IMR-90 (cell line): ENCODE measurements at regions not wholly inside any gene's neighbourhood (a gene's known extent, or its start where the extent isn't known, plus 50 kb on each side); places are given as distances from the start of the nearest gene placed in this dataset.

Experiments used
- ATAC-seq: fragments of 200-7000 bp; cut with Tn5 transposase; 2 replicates; pipeline ENCODE4 v1.9.1; 2020; ENCODE audit warnings: low read depth, mild to moderate bottlenecking, moderate library complexity
- BruUV-seq: library from RNA; stranded (reverse); fragments of 400-500 nt; replicated peaks from 2 replicates; lab custom pipeline; 2021; lab: Mats Ljungman, UMichigan
- CTCF ChIA-PET: fragments of 300-600 bp; formaldehyde crosslinking; extraction: SDS; loops from one replicate; lab custom pipeline; 2021; ENCODE audit warnings: antibody characterized with exemption; lab: Yijun Ruan, JAX
- POLR2A ChIA-PET: fragments of 300-600 bp; sonication (Branson Sonifier 250); formaldehyde crosslinking; loops from one replicate; lab custom pipeline; 2022; ENCODE audit warnings: antibody characterized with exemption; ENCODE audit not compliant: unreplicated experiment; lab: Charles Lee
- DNase-seq: peaks from one replicate; pipeline ENCODE4 v3.0.0; 2013
- H2AFZ ChIP-seq: replicated peaks from 2 replicates; pipeline ENCODE3; 2013; ENCODE audit warnings: low read length, mild to moderate bottlenecking; ENCODE audit not compliant: poor library complexity
- H2AK5ac ChIP-seq: 2 replicates; pipeline ENCODE4 v1.6.1; 2013; ENCODE audit warnings: low read depth, low read length, inconsistent platforms
- H2AK9ac ChIP-seq: replicated peaks from 2 replicates; pipeline ENCODE3; 2013; ENCODE audit warnings: mild to moderate bottlenecking, low read depth, low read length, moderate library complexity; ENCODE audit not compliant: poor library complexity
- H2BK120ac ChIP-seq: 2 replicates; pipeline ENCODE4 v1.6.1; 2013; ENCODE audit warnings: low read depth, low read length, inconsistent platforms
- H2BK15ac ChIP-seq: 3 replicates; pipeline ENCODE4 v1.6.1; 2013; ENCODE audit warnings: low read depth, low read length, inconsistent platforms
- H2BK20ac ChIP-seq: 2 replicates; pipeline ENCODE4 v1.6.1; 2013; ENCODE audit warnings: low read depth, mild to moderate bottlenecking, inconsistent platforms, low read length, moderate library complexity
- H2BK5ac ChIP-seq: 2 replicates; pipeline ENCODE4 v1.6.1; 2013; ENCODE audit warnings: mild to moderate bottlenecking, low read depth, low read length, inconsistent platforms; ENCODE audit not compliant: poor library complexity, severe bottlenecking
- H3K14ac ChIP-seq: replicated peaks from 2 replicates; pipeline ENCODE4 v1.6.1; 2013; ENCODE audit warnings: low read depth, low read length, inconsistent platforms
- H3K18ac ChIP-seq: 2 replicates; pipeline ENCODE4 v1.6.1; 2013; ENCODE audit warnings: low read depth, low read length, control low read depth
- H3K23ac ChIP-seq: 2 replicates; pipeline ENCODE4 v1.6.1; 2013; ENCODE audit warnings: low read depth, low read length, inconsistent platforms
- H3K27ac ChIP-seq: 2 replicates; pipeline ENCODE4 v1.5.1; 2013; ENCODE audit warnings: mild to moderate bottlenecking, control low read depth, low read length; ENCODE audit not compliant: insufficient read depth
- H3K27me3 ChIP-seq: 2 replicates; pipeline ENCODE4 v1.6.1; 2013; ENCODE audit warnings: low read length; ENCODE audit not compliant: control insufficient read depth, insufficient read depth
- H3K36me3 ChIP-seq: 2 replicates; pipeline ENCODE4 v1.6.1; 2013; ENCODE audit warnings: low read length, mixed read lengths; ENCODE audit not compliant: control insufficient read depth, insufficient read depth
- H3K4ac ChIP-seq: 2 replicates; pipeline ENCODE4 v1.6.1; 2013; ENCODE audit warnings: low read depth, low read length, inconsistent platforms
- H3K4me1 ChIP-seq: 2 replicates; pipeline ENCODE4 v1.6.1; 2013; ENCODE audit warnings: low read length, mixed read lengths; ENCODE audit not compliant: control insufficient read depth, insufficient read depth
- H3K4me2 ChIP-seq: 2 replicates; pipeline ENCODE4 v1.6.1; 2013; ENCODE audit warnings: low read depth, mild to moderate bottlenecking, control low read depth, low read length, moderate library complexity
- H3K4me3 ChIP-seq: 2 replicates; pipeline ENCODE4 v1.5.1; 2013; ENCODE audit warnings: low read depth, mild to moderate bottlenecking, control low read depth, low read length, moderate library complexity; ENCODE audit not compliant: insufficient read depth
- H3K56ac ChIP-seq: 2 replicates; pipeline ENCODE4 v1.6.1; 2013; ENCODE audit warnings: low read length, inconsistent platforms; ENCODE audit not compliant: insufficient read depth; ENCODE audit errors: extremely low read depth
- H3K79me1 ChIP-seq, 2 experiments: 2 replicates each; pipeline ENCODE4 v1.6.1; 2013; ENCODE audit warnings: low read length in 2 of 2, inconsistent platforms in 1 of 2, low read depth in 1 of 2
- H3K9ac ChIP-seq: 2 replicates; pipeline ENCODE4 v1.6.1; 2013; ENCODE audit warnings: low read depth, low read length, control low read depth
- H3K9me1 ChIP-seq: 2 replicates; pipeline ENCODE4 v1.6.1; 2013; ENCODE audit warnings: low read length, inconsistent platforms; ENCODE audit not compliant: insufficient read depth
- H3K9me3 ChIP-seq: 2 replicates; pipeline ENCODE4 v1.6.1; 2013; ENCODE audit warnings: low read length; ENCODE audit not compliant: control insufficient read depth, insufficient read depth
- H4K20me1 ChIP-seq: 2 replicates; pipeline ENCODE4 v1.6.1; 2013; ENCODE audit warnings: low read length, inconsistent platforms; ENCODE audit not compliant: insufficient read depth
- H4K5ac ChIP-seq: 2 replicates; pipeline ENCODE4 v1.6.1; 2013; ENCODE audit warnings: mild to moderate bottlenecking, low read depth, low read length, control low read depth
- H4K8ac ChIP-seq, 2 experiments: 2 replicates each; pipeline ENCODE4 v1.6.1; 2013; ENCODE audit warnings: low read depth in 2 of 2, low read length in 2 of 2, control low read depth in 1 of 2, inconsistent platforms in 1 of 2
- H4K91ac ChIP-seq: 2 replicates; pipeline ENCODE4 v1.6.1; 2013; ENCODE audit warnings: low read depth, low read length, inconsistent platforms; ENCODE audit not compliant: insufficient read depth
- CEBPB ChIP-seq: IDR thresholded peaks from 2 replicates; pipeline ENCODE4 v1.6.1; 2012; ENCODE audit warnings: low read depth, low read length, improper control_type of control experiment
- CTCF ChIP-seq: conservative IDR thresholded peaks from 2 replicates; pipeline ENCODE4 v1.5.1; 2012; ENCODE audit warnings: mild to moderate bottlenecking, low read depth, low read length, improper control_type of control experiment
- ELK1 ChIP-seq: fragments of 150-350 bp; IDR thresholded peaks from 2 replicates; pipeline ENCODE4 v1.6.1; 2016; ENCODE audit warnings: low read depth, mild to moderate bottlenecking, low read length, moderate library complexity, borderline replicate concordance
- MAFK ChIP-seq: IDR thresholded peaks from 2 replicates; pipeline ENCODE4 v1.6.1; 2012; ENCODE audit warnings: low read depth, low read length, improper control_type of control experiment
- MAZ ChIP-seq: IDR thresholded peaks from 2 replicates; pipeline ENCODE4 v1.6.1; 2012; ENCODE audit warnings: low read depth, mild to moderate bottlenecking, low read length, improper control_type of control experiment, moderate library complexity, borderline replicate concordance
- MXI1 ChIP-seq: IDR thresholded peaks from 2 replicates; pipeline ENCODE4 v1.6.1; 2012; ENCODE audit warnings: low read depth, mild to moderate bottlenecking, low read length, moderate library complexity, borderline replicate concordance
- RCOR1 ChIP-seq: IDR thresholded peaks from 2 replicates; pipeline ENCODE4 v1.6.1; 2012; ENCODE audit warnings: mild to moderate bottlenecking, low read length, improper control_type of control experiment; ENCODE audit not compliant: insufficient replicate concordance
- RFX5 ChIP-seq: IDR thresholded peaks from 2 replicates; pipeline ENCODE4 v1.8.0; 2012; ENCODE audit warnings: low read depth, mild to moderate bottlenecking, low read length, moderate library complexity
- SMC3 ChIP-seq: fragments of 150-350 bp; IDR thresholded peaks from 2 replicates; pipeline ENCODE4 v1.6.1; 2016; ENCODE audit warnings: low read depth, mild to moderate bottlenecking, antibody characterized with exemption, low read length, moderate library complexity
- WGBS, 2 experiments: methylation state at CpG; one replicate each; pipeline versions ENCODE4 v1.1.5 to v1.1.7; 2013; ENCODE audit warnings: missing lambda C conversion rate in 2 of 2; ENCODE audit not compliant: insufficient read length in 1 of 2; ENCODE audit errors: extremely low coverage in 2 of 2; 5-methylcytosine and 5-hydroxymethylcytosine counted together
- dilution Hi-C: fragments of 300-500 bp; cut with HindIII; formaldehyde crosslinking; loops from one replicate; pipeline ENCODE4 v1.14.3; 2018; ENCODE audit warnings: low sequenced_read_pairs; ENCODE audit not compliant: unreplicated experiment
- in situ Hi-C: fragments of 300-500 bp; cut with MboI; formaldehyde crosslinking; loops from 3 replicates; pipeline ENCODE4 v1.14.3; 2019; ENCODE audit warnings: low sequenced_read_pairs, inconsistent platforms, mixed read lengths
- intact Hi-C: fragments of 100-400 bp; cut with micrococcal nuclease; formaldehyde crosslinking; loops from 2 replicates; pipeline ENCODE4 v1.10.0; 2022

- Histone ChIP-seq H2BK15ac (no peak overlapping the region), H3K9me3 (peaks cover 47% of the 10 kb centered on the region), H3K56ac (no peak overlapping the region), H3K4me2 (no peak overlapping the region), H3K14ac (no peak overlapping the region), H3K4me3 (no peak overlapping the region), H2BK5ac (no peak overlapping the region), H4K91ac (no peak overlapping the region), H3K36me3 (no peaks in the 10 kb centered on the region), H3K27me3 (no peaks in the 10 kb centered on the region), H3K4me1 (no peaks in the 10 kb centered on the region), H4K20me1 (no peaks in the 10 kb centered on the region), H4K5ac (no peak overlapping the region), H4K8ac (no peak overlapping the region), H2AFZ (no peak overlapping the region), H3K23ac (no peak overlapping the region), H2AK9ac (no peak overlapping the region), H3K27ac (no peak overlapping the region), H3K18ac (no peak overlapping the region), H3K9ac (no peak overlapping the region), H3K4ac (no peak overlapping the region), H3K79me1 (no peaks in the 10 kb centered on the region), H2BK120ac (no peak overlapping the region), H2AK5ac (no peak overlapping the region), H2BK20ac (no peak overlapping the region), H3K9me1 (no peaks in the 10 kb centered on the region)
- dilution Hi-C loops (no loop called here), intact Hi-C loops (no loop called here), in situ Hi-C loops (no loop called here)
- 86% methylated on average over 2 of the region's 10 CpGs; no CpG with 5 or more reads in 1 of the 2 experiments for WGBS, 2 experiments
- DNase-seq: no peak
- ChIA-PET POLR2A (no interaction called here), CTCF (no interaction called here)
- no TSS peak for BruUV-seq
- no peak for ATAC-seq
- TF ChIP-seq MXI1 (no peak), RCOR1 (no peak), SMC3 (no peak), RFX5 (no peak), MAZ (no peak), CEBPB (no peak), MAFK (no peak), CTCF (no peak), ELK1 (no peak)
Observed at GRCh38 chr13:111565400-111565799, 245.0 kb downstream of the TEX29 start.
